Skin of body (tissue), 1 donor: ENCODE measurements at regions not wholly inside any gene's neighbourhood (a gene's known extent, or its start where the extent isn't known, plus 50 kb on each side); places are given as distances from the start of the nearest gene placed in this dataset.

Source experiments
- DNase-seq: peaks from one replicate; lab custom pipeline; 2025; lab: John Stamatoyannopoulos, UW

DNA sequence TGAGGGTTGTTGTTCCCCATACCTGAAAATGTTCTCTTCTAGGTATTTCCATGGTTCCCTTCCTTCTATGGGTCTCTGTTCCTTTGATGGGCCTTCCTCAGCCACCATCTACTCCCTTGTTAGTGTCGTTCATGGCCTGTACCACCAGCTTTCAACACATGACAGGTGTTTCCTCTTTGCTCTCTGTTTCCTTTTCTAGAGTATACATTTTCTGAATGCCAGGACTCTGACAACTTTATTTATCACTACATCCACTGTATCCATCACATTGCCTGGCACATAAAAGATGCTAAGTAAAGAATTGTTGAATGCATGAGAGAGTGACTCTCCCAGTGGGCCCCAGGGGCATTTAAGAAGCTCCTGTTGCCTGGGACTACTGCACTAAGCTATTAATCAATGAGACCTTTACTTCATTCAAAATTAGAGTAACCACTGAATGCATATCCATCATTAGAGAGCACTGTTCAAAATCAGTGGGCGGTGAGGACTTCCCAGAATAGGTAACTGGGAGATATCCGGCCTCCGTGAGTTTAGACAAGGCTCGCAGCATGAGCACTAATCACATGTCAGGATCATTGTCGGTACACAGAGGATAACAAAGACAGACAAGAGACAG lies 255.0 kb downstream of the CBLN1 start:
- DNase-seq = no peak

GRCh38 chr16:49024896-49025295 lies 256.7 kb downstream of the CBLN1 start:
- DNase-seq = no peak

- no peak for DNase-seq
Measured at GRCh38 chr16:49024016-49024415, 257.6 kb downstream of the CBLN1 start.

- DNase-seq = no peak
Measured at GRCh38 chr16:49023050-49023449, 258.6 kb downstream of the CBLN1 start.

DNA sequence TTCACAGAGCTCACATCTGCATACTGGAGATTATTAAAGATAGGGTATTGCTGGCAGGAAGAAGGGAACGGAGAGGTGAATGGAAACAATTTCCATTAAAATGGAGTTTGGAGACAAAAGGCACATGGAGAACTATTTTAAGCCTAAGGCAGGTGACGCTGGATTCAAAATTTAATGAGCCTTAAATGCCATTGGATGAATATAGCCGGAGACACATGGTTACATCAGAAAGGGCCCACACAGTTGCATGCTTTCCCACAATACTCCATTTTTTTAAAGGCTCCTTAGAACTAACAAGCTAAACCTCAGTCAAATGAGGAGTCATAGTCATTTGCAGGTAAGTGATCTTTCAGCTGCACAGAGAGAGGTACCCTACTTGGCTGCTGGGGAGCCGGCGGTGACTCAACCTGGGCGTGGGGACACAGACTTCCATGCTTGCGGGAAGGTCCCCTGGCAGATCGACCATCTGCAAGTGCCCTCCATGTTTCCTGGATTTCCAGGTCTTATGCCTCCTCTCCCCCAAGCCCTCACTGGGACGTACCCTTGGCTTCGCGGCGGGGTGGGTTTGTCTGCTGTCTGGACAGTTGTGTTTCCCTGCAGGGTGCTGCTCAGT lies 259.2 kb downstream of the CBLN1 start:
- no peak for DNase-seq

GRCh38 chr16:49021136-49021535 lies 260.5 kb downstream of the CBLN1 start:
- no peak for DNase-seq

DNA sequence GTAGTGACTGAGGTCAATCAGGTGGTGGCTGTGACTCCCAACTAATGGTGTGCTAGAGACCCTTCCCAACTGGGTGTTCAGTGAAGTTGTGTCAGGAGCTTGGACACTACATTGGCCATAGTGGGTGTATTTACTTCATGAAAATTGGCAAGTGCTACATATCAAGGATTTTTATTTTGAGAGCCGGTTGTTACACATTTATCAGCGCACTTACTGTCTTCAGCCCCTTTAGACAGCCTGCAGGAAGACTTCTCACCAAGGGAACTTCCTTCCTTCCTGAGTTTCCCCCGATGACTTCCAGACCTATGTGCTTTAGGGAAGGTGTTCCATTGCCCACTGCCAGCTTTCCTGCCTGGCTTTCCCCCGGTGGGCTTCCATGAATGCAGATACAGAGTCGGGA lies 261.2 kb downstream of the CBLN1 start:
- DNase-seq = no peak

DNA sequence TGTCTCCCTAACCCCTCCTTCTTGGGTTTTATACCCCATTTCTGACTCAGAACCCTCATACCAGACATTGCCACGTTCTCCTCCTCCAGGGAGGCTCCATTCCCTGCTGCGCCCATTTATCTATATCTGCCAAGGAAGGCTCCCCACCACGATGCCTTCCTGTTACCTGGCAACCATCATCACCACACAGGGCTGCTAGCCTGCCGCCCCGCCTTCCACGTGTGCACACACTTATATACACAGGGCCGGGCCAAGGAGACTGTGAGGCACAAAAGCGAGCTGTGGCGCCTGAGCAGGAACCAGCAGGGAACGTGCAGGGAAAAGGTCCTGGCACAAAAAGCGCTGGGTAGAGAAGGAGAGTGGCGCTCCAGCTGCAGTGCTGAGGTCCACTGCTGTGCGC lies 261.8 kb downstream of the CBLN1 start:
- no peak for DNase-seq

- no peak for DNase-seq
Measured at GRCh38 chr16:49019081-49019633, 262.5 kb downstream of the CBLN1 start.

DNA sequence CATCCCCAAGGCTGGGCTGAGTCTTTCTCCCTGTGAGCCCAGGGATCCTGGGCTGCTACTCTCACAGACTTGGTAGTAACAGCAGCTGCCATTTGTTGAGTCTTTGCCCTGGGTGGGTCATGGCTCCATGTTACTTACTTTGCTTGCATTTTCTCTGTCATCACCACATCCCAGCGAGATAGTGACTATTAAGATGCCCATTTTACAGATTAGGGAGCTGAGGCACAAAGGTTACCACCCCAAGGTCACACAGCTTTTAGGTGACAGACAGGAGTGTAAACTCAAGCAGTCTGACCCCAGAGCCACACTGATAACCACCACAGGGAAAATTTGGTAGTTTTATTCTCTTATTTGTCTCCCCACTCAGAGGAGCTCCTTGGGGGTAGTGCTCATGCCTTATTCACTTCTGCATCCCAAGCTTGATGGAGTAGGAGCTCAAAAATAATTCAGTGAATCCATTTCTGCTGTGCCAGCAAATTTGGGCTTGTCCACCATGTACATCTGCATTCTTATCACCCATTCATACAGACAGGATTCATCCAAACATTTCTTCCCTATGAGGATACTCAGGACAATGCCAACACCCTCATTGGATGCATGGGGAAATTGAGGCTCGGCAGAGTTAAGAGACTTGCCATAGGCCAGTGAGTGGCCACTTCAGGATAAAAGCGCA lies 263.2 kb downstream of the CBLN1 start:
- DNase-seq = no peak

DNA sequence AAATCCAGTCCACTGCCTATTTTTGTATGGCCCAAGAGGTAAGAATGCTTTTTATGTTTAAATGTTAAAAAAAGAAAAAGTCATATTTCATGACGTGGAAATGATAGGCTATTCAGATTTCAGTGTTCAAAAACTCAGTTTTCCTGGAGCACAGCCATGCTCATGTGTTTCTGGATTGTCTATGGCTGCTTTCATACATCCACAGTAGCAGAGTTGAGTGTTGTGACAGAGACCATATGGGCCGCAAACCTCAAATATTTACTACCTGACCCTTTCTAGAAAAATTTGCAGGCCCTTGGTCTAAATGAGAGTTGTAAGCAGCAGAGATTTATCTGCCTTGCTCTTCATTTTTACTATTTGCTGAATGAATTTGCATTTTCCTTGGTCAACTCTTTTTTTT lies 264.1 kb downstream of the CBLN1 start:
- no peak for DNase-seq

DNA sequence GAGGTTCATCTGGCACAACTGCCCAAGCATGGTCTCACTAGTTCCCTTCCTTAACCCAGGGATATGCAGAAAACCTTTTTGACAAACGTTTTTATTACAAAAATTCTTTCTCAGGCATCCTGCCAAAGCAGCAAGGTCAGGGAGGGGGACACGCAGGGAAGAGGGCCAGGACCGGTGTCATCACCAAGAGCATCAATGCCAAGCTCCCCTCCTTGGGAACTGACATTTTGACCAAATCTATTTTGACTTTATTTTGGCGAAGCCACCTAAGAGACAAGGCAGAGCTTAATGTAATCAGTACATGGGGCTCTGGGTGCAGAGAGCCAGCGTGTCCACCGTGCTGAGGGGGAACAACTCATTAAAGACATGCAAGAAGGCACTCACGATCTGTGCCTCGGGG lies 265.2 kb downstream of the CBLN1 start:
- no peak for DNase-seq

DNA sequence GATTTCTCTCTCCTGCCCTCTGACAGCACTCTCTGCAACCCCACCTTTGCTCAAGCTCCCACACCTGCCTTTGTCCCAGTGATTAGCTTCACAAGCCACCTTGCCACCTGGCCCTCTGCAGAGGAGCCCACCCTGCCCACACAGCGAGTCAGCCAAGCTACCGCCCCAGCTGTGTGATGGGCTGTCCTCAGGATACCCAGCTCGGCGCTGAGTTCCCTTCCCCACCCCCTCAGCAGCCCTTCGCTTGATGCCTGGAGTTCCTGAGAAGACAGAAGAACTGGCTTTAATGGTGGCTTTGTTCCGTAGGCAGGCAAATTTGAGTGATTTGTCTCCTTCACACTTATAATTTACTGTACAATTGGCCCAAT lies 266.4 kb downstream of the CBLN1 start:
- no peak for DNase-seq

GRCh38 chr16:49014277-49015224 lies 267.1 kb downstream of the CBLN1 start:
- DNase-seq = no peak

- no peak for DNase-seq
Measured at GRCh38 chr16:49013727-49014080, 267.9 kb downstream of the CBLN1 start.

DNA sequence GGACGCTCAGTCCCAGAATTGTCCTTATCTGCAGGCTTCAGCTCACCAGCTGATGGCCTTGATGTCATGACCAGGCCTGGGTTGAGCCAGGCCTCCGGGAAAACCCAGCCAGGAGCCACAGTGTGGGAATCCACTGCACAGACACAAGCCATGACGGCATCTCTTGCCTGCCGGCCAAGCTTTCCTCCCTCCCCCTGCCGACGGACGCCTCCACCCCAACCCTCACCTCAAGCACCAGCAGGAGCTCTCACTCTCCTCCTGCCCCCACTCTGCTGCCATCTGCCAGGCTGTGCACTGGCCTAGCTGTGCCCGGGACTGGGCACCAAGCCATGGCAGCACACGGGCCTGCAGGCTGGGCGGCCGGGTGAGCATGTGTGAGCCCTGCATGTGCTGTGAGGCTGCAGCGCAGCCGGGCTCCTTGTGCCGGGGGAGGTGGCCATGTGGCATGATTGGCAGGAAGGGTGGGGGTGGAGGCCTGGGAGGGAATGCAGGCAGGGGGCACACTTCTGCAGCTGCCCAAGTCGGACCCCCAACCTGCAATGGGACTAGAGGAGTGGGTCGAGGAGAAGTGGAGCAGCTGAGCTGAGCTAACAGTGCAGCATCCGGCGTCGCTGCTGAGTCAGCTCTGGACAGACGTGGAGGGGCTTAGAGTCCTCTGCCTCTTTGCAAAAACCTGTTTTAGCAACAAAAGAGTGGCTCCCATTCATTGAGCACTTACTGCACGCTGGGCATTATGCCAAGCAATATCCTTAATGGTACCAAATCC lies 268.5 kb downstream of the CBLN1 start:
- DNase-seq = no peak

DNA sequence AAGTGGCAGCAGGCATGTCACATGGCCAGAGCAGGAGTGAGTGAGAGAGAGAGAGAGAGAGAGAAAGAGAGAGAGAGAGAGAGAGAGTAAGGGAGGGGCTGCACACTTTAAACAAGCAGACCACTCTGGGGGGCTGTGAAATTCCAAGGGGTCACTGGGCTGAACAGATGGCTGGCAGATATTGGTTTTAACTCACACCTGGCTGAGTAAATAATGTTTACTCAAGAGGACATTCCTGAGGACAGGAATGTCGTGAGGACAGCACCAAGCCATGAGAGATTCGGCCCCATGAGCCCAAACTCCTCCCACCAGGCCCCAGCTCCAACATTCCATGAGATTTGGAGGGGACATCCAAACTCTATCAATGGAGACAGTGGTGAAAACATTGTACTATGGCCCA lies 269.7 kb downstream of the CBLN1 start:
- DNase-seq = no peak

DNA sequence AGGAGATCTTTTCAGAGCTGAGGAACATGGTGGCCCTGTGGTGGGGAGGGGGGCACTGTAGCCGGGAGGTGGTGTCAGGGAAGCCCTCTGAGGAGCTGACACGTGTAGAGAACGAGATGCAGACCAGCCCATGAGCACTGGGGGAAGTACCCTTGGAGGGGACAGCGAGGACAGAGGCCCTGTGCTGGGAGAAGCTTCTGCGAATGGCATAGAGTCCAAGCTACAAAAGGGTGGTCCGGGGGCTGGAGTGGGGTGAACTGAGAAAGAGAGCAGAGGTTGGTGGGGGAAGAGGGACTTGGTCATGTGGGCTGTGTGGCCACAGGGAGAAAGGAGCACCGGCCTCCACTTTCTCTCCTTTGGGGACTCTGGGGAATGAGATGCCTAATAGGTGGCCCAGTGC lies 270.8 kb downstream of the CBLN1 start:
- no peak for DNase-seq

DNA sequence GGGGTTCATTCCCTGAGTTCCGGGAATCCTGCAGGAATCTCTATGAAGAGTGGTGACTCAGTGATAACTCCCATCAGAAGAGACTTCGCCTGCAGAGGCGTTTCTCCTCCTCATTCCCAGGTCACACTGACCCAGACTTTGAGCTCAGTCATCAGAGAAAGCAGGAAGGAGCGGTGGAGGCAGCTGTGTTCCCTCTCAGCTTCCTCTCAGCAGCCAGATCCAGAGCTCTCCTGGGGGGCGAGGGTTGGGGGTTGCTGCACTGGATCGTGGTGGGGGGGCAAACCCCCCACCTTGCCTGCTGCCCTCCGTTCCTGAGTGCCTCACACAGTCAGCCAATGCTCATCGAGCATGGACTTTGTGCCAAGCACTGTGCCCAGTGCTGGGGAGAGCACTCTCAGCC lies 271.2 kb downstream of the CBLN1 start:
- no peak for DNase-seq

- DNase-seq = no peak
Measured at GRCh38 chr16:49009204-49009603, 272.4 kb downstream of the CBLN1 start.

DNA sequence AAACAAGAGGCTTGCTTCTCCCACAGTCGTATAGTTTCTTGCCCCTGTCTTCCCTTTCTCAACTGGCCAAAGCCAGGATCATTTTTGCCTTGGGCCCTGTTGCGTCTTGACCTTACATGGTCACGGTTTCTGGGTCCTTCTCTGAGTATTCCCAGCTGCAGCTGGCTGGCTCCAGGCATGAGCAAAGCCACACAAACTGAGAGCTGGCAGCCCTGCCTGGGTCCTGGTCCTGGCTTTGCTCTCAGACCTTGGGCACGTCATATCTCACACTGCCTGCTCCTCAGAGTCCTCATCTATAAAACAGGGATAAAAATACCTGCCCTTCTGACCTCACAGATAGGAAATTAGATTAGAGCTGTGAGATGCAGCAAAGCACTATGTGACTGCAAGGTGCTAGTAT lies 277.6 kb downstream of the CBLN1 start:
- DNase-seq = no peak
